Activated naive CD4-positive, alpha-beta T cell treated with anti-CD3 and anti-CD28 coated beads, Interleukin-2, amount 50 U/mL, for 16 hours (primary cell): ENCODE measurements at regions not wholly inside any gene's neighbourhood (a gene's known extent, or its start where the extent isn't known, plus 50 kb on each side); places are given as distances from the start of the nearest gene placed in this dataset.
"Not testable (repeated sequence)": the region's sequence is repeated elsewhere in the genome, so short reads cannot be mapped to it uniquely, and the experiment has no call there.

Experiments
- DNase-seq: peaks from one replicate; pipeline ENCODE4 v3.0.0-alpha.2; 2020

DNA sequence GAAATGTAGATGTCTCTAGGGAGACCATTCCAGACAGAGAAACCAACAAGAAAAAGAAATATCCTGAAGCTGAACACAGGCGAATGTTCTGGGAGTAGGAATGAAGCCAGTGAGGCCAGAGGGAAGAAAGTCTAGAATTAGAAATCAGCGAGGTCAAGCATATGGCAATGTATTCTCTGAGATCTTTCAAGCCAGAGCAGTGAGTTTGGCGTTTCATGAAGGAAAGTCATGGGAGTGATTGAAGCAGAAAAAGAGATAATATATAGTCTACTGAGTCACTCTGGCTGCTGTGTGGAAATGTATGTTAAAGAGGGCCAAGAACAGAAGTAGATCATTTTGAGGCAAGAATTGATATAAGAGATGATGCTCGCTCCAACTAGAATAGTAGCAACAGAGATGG, 576.0 kb downstream of the PCDH17 start:
- no peak for DNase-seq

GRCh38 chr13:58235454-58235853, 603.9 kb downstream of the PCDH17 start:
- DNase-seq: no peak

DNA sequence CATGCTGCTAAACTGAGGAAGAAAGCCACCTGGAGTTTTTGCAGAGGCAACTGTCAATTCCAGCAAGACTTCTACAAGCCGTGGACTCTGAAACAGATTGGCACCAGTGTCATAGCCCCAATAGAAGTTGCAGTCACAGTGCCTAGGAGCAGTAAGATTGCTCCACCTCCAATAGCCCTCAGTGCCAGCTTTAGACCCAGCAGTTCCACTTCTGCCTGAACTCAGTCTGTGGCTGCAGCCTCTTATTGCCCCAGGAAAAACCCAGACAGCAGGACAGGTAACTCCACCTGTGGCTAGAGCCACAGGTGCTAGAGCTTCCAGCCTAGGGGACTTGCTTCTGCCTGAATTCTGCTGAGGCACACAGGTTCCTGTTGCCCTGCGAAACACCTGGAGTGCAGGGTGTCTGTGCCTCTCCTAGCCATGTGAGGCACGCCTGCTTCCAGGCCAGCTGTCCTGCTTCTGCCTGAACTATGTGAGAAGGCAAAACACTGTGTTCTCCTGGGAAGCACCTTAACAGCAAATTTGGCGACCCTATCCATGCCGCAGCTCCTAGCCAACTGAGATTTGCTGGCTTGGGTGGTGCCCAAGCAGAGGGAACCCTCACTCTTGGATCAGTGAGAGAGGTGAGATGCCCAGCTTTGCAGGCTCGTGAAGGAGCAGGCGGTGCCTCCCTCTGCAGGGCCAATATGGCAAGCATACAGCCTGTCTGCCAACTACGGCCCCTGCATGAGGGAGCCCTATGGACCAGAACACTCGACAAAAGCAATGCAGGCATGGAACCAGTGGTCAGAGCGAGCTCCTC, 607.6 kb downstream of the PCDH17 start:
- no peak for DNase-seq

DNA sequence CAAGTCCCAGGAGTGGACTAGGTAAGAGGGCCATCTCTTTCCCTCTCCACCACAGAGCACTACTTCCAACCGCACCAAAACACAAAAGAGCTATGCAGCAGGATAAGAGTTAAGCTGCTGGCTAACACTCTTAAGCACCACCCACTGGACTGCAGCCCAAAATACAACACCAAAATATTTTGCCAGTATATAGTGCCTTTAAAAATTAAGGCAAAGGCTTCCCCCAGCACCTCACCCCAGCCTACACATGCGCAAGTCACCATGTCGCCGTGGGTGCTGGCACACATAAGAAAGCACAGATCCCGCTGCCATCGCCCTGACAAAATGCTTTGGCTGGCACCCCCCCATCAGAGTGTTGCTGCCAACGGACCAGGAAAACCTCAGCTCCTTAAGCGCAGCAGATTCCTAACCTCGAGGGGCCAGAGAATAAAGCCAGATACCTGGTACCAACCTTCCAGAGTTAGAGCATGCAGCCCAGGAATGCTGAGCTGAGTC, 608.3 kb downstream of the PCDH17 start:
- DNase-seq: no peak

- DNase-seq: no peak
Measured at GRCh38 chr13:58247080-58247479, 615.5 kb downstream of the PCDH17 start.

GRCh38 chr13:58254943-58255342, 623.4 kb downstream of the PCDH17 start:
- no peak for DNase-seq

DNA sequence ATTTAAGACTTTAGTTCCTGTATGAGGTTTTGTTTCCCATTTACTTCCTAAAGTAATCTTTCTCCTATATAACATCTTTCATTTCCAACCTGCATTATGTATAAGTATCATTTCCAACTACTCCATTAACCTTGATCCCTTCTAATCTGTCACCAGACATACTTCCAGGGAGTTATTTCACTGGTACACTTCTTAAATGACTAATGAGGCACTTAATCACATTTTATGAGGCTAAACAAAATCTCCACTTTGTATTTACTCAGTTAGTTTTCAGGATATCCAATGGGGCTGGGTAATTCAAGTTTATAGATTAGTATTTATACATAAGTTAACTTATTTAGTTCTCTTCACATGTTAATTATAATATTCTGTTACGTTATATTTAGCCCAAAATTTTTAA, 634.7 kb downstream of the PCDH17 start:
- no peak for DNase-seq

DNA sequence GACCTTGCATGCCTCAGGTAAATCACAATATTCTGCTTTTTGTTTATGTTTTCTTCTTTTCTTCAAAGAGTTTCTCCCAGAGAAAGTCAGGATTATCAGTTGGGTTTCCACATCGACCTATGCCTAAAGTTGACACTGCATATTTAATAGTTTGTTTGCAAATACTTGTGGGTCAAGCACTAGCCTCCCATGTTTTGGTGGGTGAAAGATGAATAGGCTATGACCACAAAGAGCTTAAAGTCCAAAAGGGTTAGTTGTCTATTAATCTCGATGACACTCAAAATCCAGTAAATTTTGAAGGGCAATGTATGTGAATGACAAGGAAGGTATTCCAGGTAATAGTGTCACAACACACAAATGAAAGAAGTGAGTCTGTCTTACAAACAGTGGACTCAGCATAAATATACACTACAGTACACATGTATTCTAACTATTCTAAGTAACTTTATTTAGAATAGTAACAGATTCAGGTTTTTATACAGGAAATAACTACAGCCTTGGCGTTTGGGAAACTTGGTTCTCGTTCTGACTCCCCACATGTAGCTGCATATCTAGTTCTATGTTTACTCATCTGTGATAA, 667.1 kb downstream of the PCDH17 start:
- no peak for DNase-seq

- no peak for DNase-seq
Measured at GRCh38 chr13:58300224-58300623, 668.7 kb downstream of the PCDH17 start.

GRCh38 chr13:58300974-58301681, 669.6 kb downstream of the PCDH17 start:
- DNase-seq: no peak

GRCh38 chr13:58302349-58302748, 670.8 kb downstream of the PCDH17 start:
- no peak for DNase-seq

DNA sequence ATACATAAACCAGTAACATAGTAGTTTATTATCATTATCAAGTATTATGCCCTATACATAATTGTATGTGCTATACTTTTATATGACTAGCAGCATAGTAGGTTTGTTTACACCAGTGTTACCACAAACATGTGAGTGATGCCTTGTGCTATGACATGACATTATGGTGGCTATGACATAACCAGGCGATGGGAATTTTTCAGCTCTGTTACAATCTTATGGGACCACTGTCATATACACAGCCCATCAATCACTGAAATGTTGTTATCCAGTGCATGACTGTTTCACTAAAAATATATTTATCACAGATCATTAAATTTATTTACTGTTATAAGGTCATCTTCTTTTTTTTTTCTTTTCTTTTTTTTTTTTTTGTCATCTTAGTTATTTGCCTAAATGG, 674.5 kb downstream of the PCDH17 start:
- no peak for DNase-seq

GRCh38 chr13:58313219-58313618, 681.7 kb downstream of the PCDH17 start:
- no peak for DNase-seq

DNA sequence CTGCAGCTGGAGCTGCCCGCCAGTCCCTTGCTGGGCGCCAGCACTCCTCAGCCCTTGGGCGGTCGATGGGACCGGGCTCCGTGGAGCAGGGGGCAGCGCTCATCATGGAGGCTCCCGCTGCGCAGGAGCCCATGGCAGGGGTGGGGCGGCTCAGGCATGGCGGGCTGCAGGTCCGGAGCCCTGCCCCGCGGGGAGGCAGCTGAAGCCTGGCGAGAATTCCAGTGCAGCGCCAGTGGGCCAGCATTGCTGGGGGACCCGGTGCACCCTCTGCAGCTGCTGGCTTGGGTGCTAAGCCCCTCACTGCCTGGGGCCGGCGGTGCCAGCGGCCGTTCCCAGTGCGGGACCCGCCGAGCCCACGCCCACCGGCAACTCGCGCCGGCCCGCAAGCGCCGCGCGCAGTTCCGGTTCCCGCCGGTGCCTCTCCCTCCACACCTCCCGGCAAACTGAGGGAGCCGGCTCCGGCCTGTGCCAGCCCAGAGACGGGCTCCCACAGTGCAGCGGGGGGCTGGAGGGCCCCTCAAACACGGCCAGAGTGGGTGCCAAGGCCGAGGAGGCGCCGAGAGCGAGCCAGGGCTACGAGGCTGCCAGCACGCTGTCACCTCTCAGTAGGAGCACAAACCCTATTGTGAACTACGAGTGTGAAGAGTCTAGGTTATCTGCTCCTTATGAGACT, 687.1 kb downstream of the PCDH17 start:
- DNase-seq: no peak

DNA sequence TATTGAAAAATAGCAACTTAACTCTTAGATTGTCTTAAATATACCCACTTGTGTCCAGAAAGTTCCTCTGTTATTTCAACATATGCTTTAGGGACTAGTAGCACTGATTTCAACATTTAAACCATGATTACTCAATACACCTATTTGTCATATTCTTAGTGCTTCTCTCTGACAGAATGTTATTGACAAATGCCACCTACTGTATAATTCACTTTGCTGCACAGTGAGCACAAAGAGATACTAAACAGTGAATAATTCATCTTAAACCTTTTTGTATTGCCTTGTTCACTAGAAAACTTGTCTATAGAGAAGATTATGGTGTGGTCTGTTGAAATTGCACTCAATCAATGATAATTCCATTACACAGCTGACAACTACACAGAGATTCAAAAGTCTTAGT, 692.6 kb downstream of the PCDH17 start:
- DNase-seq: no peak

GRCh38 chr13:58329746-58330145, 698.2 kb downstream of the PCDH17 start:
- no peak for DNase-seq

- DNase-seq: no peak
Measured at GRCh38 chr13:58340895-58341294, 709.4 kb downstream of the PCDH17 start.

DNA sequence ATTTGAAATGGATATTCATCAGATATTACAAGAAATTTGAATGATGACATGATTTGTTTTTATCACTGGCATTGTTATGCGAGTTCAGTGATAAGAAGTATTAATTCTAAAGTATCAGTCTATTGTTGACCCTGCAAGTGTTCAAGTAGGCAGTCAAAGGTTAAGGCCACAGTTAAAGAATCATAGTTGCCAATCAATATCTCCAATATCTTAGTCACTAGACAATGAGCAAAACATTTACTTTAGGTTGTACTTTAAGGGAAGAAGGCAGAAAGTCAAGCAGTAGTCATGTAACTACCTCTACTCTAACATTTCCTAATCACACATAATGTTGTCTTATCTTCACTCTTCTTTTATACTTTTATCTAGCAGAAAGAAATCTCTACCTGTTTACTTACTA, 709.8 kb downstream of the PCDH17 start:
- no peak for DNase-seq

DNA sequence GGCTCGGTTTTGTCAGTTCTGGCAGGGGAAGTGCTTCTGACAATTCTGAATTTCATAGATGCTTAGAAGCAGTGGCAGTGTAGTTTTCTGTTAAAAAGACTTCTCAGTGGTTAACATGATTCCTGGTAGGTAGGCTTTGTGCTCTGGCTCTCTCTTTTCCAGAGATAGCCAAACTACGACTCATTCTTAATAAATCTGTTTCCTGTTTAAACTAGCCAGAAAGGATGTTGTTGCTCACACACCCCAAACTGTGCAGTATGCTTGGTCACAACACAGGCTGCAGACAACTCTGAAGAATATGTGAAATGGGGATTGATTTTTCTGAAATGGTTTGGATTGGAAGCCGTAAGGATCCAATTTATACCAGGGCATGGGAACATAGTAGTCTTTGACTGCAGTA, 711.5 kb downstream of the PCDH17 start:
- DNase-seq: no peak

- DNase-seq: not testable (repeated sequence)
Measured at GRCh38 chr13:58352100-58352499, 720.6 kb downstream of the PCDH17 start.

- no peak for DNase-seq
Measured at GRCh38 chr13:58369936-58370335, 738.4 kb downstream of the PCDH17 start.

DNA sequence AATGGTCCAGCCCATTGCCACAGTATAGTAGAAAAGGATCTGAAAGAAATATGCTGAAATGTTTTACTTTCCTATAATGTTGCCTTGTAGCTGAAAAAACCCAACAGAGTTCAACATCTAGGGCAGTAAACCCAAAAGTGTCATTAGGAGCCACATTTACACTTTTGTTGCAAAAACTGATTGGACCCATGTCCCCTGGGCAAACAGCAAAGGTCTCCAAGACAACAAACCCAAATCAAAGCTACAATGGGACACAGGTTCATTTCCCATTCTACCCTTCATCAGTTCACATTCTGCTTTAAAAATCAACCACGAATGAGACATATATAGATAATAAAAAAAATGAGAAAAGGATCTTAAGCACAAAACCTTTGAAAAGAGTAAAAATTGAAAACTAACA, 744.8 kb downstream of the PCDH17 start:
- DNase-seq: no peak

GRCh38 chr13:58376775-58377174, 745.2 kb downstream of the PCDH17 start:
- no peak for DNase-seq
